ENCODE measurements at regions not wholly inside any gene's neighbourhood (a gene's known extent, or its start where the extent isn't known, plus 50 kb on each side); places are given as distances from the start of the nearest gene placed in this dataset.

DNA sequence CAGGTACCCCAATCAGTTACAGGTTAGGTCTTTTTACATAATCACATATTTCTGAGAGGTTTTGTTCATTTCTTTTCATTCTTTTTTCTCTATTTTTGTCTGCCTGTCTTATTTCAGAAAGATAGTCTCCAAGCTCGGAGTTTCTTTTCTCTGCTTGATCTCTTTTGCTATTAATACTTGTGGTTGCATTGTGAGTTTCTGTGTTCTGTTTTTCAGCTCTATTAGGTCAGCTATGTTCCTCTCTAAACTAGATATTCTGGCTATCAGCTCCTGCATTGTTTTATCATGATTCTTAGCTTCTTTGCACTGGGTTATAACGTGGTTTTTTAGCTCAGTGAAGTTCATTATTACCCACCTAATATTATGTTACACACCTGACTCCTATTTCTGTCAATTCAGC, 914.1 kb downstream of the TRHDE start:
- TF ChIP-seq, protein P1, sequence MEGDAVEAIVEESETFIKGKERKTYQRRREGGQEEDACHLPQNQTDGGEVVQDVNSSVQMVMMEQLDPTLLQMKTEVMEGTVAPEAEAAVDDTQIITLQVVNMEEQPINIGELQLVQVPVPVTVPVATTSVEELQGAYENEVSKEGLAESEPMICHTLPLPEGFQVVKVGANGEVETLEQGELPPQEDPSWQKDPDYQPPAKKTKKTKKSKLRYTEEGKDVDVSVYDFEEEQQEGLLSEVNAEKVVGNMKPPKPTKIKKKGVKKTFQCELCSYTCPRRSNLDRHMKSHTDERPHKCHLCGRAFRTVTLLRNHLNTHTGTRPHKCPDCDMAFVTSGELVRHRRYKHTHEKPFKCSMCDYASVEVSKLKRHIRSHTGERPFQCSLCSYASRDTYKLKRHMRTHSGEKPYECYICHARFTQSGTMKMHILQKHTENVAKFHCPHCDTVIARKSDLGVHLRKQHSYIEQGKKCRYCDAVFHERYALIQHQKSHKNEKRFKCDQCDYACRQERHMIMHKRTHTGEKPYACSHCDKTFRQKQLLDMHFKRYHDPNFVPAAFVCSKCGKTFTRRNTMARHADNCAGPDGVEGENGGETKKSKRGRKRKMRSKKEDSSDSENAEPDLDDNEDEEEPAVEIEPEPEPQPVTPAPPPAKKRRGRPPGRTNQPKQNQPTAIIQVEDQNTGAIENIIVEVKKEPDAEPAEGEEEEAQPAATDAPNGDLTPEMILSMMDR (IDR thresholded peaks at IDR 0.05) = no peak
- no peak for TF ChIP-seq POLR2A (IDR thresholded peaks at IDR 0.05)
